HG02763 (cell line): ENCODE measurements at regions not wholly inside any gene's neighbourhood (a gene's known extent, or its start where the extent isn't known, plus 50 kb on each side); places are given as distances from the start of the nearest gene placed in this dataset.

ENCODE experiments used
- ATAC-seq: cut with Tn5 transposase; IDR thresholded peaks from one replicate; pipeline ENCODE4 v1.9.1; 2021; ENCODE audit warnings: mild to moderate bottlenecking, moderate library complexity; ENCODE audit not compliant: unreplicated experiment

DNA sequence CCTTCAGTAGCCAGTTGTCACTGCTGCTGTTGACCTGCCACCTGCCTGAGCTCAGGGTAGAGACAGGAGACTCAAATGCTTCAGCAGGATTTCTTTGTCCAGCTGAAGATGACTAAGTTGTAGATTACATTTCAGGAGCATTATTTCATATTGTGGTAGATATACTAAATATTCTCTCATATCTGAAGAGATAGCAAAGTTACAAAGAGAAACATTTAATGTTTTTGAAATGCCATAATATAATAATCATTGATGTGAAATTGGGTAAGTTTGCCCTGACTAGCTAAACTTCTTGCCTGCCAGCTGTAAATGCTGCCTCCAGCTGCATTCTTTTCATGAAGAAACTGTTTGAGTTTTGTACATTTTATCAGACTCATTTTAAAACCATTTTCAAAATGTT, 247.6 kb upstream of the CNKSR2 start:
- no peak for ATAC-seq

DNA sequence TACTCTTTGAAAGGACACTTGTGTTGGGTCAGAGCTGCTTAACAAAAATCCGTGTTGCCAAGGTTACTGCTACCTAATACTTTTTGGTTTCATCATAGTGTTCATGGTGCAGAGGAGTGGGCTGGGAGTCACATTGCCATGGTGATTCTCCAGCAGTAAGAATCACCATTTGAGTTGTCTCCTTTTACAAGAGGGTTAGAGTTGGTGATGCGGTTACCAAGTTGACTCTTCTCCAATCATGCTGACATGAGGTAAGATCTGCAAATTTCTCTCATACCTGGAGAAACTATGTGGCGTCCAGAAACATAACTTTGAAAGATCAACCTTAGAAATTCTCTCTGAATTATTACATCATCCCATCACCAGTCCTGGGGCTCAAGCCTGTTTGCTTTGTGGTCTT, 242.9 kb upstream of the CNKSR2 start:
- no peak for ATAC-seq

DNA sequence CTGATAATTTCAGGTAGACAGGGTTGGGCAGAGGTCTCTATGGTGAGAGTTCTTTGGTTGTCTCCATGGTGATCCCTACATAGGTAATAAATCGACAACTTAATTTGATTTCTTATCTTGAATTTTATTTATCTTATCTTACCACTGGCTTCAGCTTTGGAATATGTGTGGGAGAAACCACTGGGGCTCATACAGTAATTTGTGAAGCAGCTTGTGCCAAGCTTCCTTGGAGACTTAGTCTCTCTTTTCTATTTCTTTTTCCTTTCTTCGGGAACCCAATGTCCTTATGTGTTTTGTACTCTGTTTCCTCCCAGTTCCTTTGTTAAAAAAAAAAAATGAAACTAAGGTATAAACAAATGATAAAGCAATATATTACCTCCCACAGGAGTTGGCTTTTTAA, 242.4 kb upstream of the CNKSR2 start:
- no peak for ATAC-seq

- no peak for ATAC-seq
Measured at GRCh38 chrX:21132686-21133393, 241.4 kb upstream of the CNKSR2 start.

- no peak for ATAC-seq
Measured at GRCh38 chrX:21150208-21150607, 224.0 kb upstream of the CNKSR2 start.

DNA sequence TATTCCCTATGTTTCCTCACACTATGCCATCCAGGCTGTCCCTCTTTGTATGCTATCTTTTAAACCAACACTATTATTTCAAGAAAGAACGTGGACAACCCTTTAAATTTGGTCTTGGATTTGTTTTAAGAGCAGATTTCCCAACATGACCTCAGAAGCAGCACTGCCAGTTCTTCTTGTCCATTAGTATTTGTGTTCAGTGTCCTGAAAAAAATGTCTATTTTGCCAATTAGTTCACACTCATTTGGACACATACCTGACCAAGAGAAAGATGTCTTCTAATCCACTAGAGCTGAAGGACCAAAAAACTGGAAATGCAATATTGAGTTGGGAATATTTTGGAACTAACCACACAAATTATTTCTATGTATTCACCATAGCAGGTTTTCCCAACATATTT, 223.2 kb upstream of the CNKSR2 start:
- no peak for ATAC-seq

DNA sequence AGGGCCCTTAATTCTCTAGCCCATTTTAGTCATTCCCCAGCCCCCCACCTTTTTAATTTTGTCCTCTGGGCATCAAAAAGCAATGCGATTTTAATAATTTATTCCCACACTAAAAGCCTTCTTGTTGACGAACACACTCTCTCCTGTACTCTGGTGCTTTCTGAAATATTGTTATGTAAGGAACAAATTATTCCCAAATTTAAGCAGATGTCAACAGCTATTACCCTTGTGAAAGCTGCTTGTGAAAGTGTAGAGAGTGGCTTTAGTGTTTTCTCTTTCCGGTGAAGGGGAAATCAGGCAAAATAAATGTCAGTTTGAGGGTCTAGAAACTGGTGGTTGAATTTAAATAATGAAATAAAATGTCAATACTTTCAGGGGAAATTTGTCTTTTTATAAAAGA, 221.2 kb upstream of the CNKSR2 start:
- ATAC-seq = no peak

- no peak for ATAC-seq
Measured at GRCh38 chrX:21153503-21153902, 220.7 kb upstream of the CNKSR2 start.

- ATAC-seq = no peak
Measured at GRCh38 chrX:21155916-21156315, 218.3 kb upstream of the CNKSR2 start.

DNA sequence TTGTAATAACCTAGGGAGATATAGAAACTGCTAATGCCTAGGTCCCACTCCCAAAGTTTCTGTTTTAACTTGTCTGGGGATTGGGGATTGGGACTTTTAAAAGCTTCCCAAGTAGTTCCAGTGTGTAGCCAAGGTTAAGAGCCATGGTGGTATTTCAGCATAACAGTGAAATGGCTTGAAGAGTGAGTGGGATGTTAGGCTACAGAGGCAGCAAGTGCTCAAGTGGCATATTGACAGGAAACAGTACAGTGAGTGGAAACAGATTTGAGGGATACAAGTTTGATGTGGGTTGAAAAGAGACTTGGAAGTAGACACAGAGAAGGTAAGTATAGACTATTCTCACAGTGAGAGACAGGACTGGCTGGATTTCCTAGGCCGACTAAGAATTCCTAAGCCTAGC, 217.6 kb upstream of the CNKSR2 start:
- ATAC-seq = no peak

DNA sequence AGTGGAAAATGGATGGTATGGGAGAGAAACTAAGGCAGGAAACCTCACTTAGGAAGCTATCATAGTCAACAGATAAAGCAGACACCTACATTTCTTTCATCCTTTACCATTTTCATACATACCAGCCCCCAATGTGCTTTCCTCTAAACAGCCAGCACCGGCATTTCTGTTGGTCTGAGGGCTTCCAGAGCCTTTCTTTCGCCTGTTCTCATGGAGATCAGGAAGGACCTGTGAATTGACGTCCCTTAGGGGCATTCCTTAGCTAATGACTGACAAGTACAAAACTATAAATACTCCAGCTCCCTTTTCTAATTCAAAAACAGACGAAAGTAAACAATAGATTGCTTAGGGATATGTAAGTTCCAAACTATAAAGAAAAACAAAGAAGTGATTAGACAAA, 215.5 kb upstream of the CNKSR2 start:
- no peak for ATAC-seq

GRCh38 chrX:21166272-21166982, 207.8 kb upstream of the CNKSR2 start:
- no peak for ATAC-seq

DNA sequence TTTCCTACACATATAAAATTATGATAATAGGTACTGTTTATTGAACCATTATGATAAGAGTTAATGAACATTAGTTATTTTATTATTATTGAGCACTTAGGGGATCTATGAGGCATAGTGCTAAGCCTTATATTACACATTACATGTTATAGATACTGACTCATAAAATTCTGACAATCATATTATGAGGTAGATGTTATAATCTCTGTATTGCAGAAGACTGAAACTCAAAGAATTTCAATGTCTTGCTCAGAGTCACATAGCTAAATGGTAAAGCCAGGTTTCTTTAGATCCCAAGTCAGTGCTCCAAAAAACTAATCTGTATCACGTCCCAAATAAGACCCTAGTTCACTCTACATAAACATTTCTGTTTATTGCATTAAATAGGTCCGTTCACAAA, 207.2 kb upstream of the CNKSR2 start:
- no peak for ATAC-seq

- no peak for ATAC-seq
Measured at GRCh38 chrX:21167494-21167893, 206.7 kb upstream of the CNKSR2 start.

DNA sequence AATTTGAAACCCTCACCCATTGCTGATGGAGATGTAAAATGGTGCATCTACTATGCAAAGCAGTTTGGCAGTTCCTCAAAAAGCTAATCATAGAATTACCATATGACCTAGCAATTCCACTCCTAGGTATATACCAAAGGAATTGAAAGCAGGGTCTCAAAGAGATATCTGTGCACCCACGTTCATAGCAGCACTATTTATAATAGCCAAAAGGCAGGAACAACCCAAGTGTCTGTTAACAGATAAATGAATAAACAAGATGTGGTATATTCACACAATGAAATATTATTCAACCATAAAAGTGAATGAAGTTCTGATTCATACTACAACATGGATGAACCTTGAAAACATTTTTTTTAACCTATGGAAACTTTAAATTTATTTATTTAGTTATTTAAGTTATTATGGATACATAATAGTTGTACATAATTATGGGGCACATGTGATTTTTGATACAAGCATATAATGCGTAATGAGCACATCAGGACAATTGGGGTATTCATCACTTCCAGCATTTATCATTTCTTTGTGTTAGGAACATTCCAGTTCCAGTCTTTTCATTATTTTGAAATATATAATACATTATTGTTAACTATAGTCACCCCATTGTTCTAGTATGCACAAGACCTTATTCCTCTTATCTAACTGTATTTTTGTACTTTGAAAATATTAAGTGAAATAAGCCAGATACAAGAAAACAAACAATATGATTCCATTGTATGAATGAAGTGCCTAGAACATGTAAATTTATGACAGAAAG, 205.6 kb upstream of the CNKSR2 start:
- ATAC-seq = no peak

DNA sequence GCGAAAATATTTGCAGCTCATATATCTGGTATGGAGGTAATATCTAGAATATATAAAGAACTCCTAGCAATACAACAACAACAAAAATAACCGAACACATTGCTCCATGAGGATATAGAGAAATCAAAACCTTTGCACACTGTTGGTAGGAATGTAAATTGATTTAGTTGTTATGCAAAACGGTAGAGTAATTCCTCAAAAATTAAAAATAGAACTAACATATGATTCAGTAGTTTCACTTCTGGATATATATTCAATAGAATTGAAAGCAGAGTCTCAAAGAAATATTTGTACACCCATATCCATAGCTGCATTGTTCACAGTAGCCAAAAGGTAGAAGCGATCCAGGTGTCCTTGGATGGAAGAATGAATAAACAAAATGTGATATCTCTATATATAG, 203.0 kb upstream of the CNKSR2 start:
- no peak for ATAC-seq

- no peak for ATAC-seq
Measured at GRCh38 chrX:21174439-21174838, 199.8 kb upstream of the CNKSR2 start.

DNA sequence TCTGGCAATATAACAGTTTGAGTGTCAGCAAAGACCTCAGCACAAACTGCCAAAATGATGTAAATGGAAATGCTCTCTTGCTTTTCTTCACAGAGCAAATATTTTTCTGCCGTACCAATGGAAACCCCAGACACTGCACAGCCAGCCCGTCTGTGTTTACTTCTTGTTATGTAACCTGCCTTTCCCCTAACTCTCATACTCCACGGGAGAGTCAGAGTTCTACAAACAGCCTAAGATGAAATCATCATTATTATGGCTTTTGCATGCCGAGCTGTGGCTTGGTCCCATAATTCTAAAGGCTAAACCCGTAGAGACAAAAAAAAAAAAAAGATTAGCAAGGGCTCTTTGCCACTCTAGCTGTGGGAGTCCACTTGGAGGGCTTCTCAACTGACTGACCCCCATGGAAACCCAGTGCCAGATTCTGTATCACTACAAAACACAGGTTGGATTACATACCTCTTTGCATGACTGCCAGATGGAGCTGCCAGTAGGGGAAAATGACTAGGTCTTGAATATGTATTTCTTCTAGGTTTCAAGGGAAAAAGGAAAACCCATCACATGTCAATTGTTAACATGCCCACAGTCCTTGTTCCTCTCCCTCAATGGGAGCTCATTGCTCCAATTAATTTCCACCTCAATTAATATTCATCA, 197.2 kb upstream of the CNKSR2 start:
- no peak for ATAC-seq

- no peak for ATAC-seq
Measured at GRCh38 chrX:21181232-21181853, 192.9 kb upstream of the CNKSR2 start.

- no peak for ATAC-seq
Measured at GRCh38 chrX:21193196-21193595, 181.0 kb upstream of the CNKSR2 start.

DNA sequence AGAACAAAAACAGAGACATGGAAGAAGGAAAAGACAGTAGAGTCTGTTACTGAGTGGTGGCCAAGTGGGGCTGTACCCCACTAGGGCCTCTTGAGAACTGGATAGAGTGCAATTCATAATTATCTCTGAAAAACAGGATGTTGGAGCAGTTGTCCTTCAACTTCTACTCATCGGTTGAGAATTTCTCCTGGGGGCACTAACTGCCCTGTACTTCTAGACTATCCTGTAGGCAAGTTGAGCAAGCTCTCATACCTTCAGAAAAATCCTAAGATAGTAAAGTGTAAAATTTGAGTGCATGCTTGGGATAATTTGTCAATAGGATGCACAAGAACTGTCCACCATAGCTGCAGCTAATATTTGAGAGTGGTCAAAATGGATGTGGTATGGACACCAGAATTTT, 179.7 kb upstream of the CNKSR2 start:
- no peak for ATAC-seq
